ENCODE measurements at regions not wholly inside any gene's neighbourhood (a gene's known extent, or its start where the extent isn't known, plus 50 kb on each side); places are given as distances from the start of the nearest gene placed in this dataset.
"Not testable (repeated sequence)": the region's sequence is repeated elsewhere in the genome, so short reads cannot be mapped to it uniquely, and the experiment has no call there.

DNA sequence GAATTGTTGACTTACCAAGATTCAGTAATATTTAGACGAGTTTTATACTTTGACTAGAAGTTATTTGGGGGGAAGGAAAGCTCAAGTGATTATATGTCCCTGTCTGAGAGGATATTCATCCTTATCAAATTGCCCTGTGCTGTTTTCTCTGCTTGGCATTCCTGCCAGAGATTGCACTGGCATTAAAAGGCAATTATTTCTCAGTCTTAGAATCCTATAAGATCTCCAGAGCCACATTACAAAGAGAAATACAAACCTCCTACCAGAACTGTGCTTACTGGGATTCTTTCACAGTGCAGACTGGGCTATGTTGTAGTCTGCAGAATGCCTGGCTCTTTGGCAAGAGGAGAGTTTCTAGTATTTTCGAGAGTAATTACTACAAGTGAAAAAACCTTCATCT, 342.4 kb downstream of the HGF start:
- no peak for DNase-seq

DNA sequence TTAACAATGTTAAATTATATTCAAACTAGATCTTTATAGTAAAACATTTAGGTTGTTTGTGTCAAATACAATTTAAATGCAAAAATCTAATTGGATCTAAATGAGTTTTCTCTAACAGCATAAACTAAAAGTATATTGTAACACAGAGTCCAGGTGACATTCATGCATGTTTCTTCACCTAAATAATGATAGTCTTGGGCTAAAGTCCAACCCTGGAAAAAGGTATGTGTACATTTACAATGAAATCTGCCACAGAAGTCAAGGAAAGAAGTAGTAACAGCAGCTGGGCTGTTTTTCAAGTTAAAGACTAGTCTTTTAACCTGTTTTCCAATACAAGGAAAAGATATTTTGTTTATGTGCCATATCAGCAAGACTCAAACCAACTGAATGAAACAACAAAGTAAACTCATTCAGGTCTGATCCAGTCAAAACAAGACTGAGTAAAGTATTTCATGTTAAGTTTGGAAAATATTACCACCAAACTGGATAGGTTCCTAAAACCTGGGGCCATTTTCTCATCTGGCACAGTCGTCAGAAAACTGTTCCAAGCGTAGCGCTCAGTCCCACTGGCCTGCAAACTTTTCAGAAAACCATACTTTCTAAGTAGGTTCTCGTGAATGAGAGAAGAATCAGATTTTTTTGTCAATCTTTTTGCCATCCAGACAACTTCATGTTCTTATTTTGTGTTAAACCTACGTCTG, 349.2 kb downstream of the HGF start:
- no peak for DNase-seq

DNA sequence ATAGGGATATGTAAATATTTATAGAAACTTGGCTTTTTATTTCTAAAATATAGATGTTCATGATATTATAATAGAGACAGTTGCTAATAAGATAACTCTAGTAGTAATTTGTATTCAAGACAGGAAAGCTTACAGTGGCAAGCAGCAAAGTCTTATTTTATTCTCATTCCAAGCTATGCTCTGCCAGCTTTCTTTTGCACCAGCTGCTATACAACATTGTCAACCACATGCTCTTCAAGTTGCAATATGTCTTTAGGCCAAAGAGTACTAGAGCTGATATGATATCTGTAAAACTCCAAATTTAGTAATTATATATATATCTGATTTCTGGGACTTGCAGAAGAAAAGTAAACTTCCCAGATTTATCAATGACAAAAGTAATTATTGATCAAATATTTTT, 350.1 kb downstream of the HGF start:
- DNase-seq = no peak

- DNase-seq = no peak
Observed at GRCh38 chr7:81416659-81417058, 353.2 kb downstream of the HGF start.

- no peak for DNase-seq
Observed at GRCh38 chr7:81415181-81415580, 354.7 kb downstream of the HGF start.

DNA sequence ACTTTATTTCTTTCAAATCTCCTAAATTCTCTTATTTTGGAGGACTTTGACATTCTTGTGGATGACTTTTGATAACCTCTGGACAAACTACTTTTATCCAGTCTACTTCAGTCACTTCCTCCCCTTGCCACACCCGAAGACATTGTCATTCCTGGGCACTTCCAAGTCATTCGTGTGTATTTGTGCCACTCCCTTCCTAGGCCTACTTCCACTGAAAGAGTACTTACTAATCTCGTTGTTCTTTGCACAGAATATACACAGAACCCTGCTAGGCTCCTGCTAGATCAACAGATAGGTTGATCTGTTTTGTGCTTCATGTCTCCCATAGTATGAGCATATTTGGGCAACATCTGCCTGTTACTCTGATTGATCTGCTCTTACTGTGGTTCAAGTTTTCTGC, 355.4 kb downstream of the HGF start:
- DNase-seq = no peak

DNA sequence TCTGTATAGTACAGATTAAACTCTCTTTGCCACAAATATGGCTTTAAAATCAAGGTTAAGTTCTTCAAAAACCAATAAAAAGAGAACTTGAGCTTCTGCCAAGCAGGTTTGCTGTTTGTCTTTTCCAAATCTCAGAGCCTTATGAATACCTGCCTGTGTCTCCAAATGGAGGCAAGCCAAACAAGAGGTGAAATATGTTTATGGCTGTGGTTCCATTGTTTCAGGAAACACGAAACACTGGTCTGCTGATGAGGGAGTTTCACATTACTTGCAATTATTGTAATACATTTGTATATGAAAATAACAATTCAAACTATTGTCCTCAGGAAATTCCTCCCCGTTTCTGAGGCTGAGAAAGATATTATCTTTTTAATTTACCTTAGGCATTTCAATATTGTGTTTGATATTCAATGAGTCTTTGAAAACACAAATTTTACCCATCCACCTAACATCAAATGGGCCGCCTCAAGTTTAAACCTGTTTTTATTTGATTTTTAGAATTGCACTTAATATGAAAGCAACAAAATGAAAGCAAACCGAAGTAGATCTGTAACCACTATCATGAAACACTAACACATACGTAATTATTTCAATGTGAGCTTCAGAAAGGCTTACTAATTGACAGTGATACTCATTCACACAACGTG, 359.3 kb downstream of the HGF start:
- no peak for DNase-seq

GRCh38 chr7:81408728-81409127, 361.1 kb downstream of the HGF start:
- no peak for DNase-seq

- no peak for DNase-seq
Observed at GRCh38 chr7:81407094-81407493, 362.8 kb downstream of the HGF start.

GRCh38 chr7:81404669-81405068, 365.2 kb downstream of the HGF start:
- no peak for DNase-seq

DNA sequence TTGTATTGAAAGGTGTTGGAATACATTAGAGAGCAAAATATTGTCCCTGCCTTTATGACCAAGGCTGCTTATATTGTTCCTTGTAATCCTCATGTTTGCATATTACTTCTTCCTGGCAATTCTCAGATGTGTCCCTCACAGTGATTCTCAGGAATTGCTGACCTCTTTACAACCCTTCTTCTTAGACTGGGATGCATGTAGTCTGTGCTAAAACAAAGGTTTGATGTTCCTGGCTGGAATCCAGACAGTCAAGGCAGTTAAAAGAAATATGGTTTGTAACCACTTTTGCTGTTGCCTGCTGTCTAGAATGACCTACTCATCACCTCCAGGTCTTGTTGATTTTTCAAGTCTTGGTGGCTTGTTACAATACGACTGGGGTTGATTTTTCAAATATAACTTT, 367.6 kb downstream of the HGF start:
- DNase-seq = no peak

- DNase-seq = no peak
Observed at GRCh38 chr7:81399471-81399870, 370.4 kb downstream of the HGF start.

DNA sequence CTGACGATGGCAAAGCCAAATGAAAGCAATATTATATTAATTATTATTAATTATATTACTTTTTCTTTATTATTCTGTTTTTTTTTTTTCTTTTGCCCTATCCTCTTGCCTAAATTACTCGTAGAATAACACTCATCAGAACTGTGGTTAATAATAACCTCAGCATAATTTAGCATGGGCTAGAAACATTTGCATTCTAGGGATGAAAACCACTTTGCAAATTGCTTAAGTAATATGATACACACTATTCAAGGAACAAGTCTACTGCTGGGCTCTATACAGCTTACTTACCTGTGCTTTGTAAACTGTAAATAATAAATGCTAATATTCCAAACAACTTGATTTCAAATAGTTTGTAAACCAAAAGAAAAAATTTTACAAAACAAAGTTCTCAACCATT, 375.8 kb downstream of the HGF start:
- no peak for DNase-seq

GRCh38 chr7:81393018-81393417, 376.8 kb downstream of the HGF start:
- no peak for DNase-seq

- no peak for DNase-seq
Observed at GRCh38 chr7:81385370-81385769, 384.5 kb downstream of the HGF start.

DNA sequence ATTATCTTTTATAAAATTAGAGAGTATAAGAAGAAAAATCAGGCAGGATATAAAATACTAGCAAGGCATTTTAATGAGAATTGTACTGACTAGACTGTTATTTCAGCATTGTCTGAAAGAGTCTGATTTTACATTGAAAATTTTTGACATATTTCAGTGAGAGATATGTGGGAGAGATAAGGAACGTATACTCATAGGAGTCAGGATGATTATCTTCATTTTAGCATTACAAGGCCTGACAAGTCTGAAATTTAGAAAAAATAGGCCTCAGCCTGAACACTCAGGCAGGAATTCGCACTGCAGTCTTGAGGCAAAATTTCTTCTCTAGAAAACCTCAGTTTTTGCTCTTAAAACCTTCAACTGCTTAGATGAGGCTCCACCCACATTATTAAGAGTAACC, 386.0 kb downstream of the HGF start:
- no peak for DNase-seq

DNA sequence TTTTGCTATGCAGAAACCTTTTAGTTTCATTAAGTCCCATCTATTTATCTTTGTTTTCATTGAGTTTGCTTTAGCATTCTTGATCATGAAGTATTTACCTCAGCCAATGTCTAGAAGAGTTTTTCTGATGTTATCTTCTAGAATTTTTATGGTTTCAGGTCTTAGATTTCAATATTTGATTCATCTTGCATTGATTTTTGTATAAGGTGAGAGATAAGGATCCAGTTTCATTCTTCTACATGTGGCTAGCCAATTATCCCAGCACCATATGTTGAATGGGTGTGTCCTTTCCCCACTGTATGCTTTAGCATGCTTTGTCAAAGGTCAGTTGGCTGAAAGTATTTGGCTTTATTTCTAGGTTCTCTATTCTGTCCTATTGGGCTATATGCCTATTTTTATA, 395.2 kb downstream of the HGF start:
- DNase-seq = not testable (repeated sequence)

DNA sequence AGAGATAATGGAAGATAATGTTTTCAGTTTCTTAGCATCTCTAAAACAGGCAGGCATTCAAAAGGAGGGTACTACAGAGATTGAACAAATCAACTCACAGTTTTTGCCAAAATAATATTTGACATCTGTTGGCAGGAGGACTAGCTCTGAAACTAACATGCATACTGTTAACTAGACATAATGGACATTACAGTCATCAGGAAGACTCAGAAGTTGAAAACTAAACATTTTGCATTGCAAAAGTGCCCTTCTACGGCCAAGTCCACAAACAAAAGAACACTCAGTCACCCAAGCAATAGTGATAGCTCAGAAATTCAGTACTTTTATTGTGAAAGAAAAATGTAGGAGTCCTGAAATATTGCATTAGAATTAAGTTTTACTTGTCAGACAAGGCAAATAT, 399.0 kb downstream of the HGF start:
- DNase-seq = no peak

GRCh38 chr7:81367326-81367931, 402.4 kb downstream of the HGF start:
- no peak for DNase-seq

DNA sequence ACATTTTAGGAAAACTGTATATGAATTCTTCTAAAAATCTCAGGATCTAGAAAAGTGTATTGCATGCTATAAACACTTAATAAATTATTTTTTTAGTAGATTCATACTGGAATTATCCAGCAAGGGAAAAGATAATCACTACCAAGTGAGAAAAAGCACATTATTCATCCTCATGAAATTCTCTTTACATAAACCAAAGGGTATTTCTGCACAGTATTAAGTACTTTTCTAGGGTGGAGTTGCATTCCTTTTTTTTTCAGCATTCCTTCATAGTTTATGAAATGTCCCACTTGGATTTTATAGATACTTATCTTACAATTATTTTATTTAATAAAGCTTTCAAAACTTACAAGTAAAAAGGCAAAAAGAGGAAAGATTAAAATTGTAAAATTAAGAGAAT, 403.3 kb downstream of the HGF start:
- no peak for DNase-seq

DNA sequence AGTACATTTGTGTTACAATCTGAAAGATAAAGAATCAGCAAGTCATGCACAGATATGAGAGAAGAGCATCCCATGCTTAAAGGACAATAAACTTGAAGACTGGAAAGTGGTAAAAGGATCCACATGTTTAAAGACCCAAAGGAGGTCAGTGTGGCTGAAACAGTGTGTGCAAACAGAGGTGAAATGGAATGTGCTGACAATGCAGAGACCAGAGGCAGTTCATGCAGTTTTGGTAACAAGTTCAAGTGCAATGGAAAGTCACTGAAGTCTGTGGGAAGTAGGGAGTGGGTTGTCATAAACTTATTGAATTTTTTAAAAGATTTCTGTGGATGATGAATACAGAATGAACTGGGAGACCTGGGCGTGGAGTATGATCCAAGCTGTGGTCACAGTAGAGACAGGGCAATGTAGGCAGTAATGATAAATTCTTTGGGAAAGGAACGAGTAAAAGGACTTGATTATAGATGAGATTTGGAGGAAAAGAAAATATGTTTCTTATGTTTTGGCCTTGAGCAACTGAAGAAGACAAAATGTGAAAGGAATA, 408.0 kb downstream of the HGF start:
- DNase-seq = no peak

DNA sequence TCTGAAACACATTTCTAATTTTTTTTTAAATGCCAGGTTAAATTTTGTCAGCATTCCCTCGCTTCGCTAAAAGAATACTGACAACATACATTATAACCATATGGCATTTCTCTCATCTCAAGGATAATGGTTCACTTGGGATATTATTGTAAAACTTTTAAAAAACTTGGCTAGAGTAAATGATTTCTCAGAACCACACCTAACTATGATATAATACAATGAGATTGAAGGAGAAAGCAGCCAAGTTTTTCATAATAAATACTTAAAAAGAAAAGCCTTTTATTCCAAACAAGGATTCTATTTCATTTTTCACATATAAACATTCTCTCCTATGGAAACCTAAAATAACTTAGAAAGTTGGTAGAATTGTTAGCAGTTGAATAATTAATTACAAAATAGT, 413.9 kb downstream of the HGF start:
- DNase-seq = no peak

DNA sequence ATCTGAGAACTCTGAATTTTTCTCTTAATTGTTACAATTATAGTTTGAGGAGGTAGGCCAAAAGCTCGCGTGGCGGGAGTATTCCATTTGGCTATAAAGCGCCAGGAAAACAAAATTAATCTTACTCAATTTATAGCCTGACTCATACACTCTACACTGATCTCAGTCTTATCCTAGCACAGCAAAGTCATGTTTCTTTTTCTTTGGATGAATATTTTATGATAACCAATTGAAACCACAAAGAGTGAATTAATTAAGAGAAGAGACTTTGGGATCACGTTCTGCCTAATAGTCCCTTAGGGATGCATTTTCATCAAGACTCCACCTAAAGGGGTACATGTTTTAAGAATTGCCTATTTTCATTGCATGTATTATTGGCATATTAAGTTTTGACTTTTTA, 420.8 kb downstream of the HGF start:
- no peak for DNase-seq

- DNase-seq = no peak
Observed at GRCh38 chr7:81339946-81340345, 421.1 kb upstream of the SEMA3C start.
